ENCODE measurements at regions not wholly inside any gene's neighbourhood (a gene's known extent, or its start where the extent isn't known, plus 50 kb on each side); places are given as distances from the start of the nearest gene placed in this dataset.

- H3K4me3 Mint-ChIP-seq: no peak overlapping the region
- 0 out of 2 replicates have a peak, but pooled peaks cover 3% of the 10 kb centered on the region for H3K9me3 Mint-ChIP-seq
- no peak overlapping the region for H3K27ac Mint-ChIP-seq
- DNase-seq (ENCODE audit: low spot score): no peak
- no peaks in the 10 kb centered on the region for H3K27me3 Mint-ChIP-seq (ENCODE audit: low read depth)
- POLR2A ChIA-PET: no interaction called here
- TF ChIP-seq ELF4 (CRISPR knock-in tag; IDR thresholded peaks at IDR 0.05; ENCODE audit: low read depth) (no peak), ZNF512 (CRISPR knock-in tag; IDR thresholded peaks at IDR 0.05; ENCODE audit: borderline replicate concordance) (no peak), ATF3 (CRISPR knock-in tag; conservative IDR thresholded peaks at IDR 0.05) (no peak), GRHL2 (CRISPR knock-in tag; IDR thresholded peaks at IDR 0.05; ENCODE audit: insufficient replicate concordance, severe bottlenecking) (no peak), SP1 (CRISPR knock-in tag; conservative IDR thresholded peaks at IDR 0.05) (no peak), TEAD4 (CRISPR knock-in tag; IDR thresholded peaks at IDR 0.05) (no peak), GABPB1 (CRISPR knock-in tag; IDR thresholded peaks at IDR 0.05) (no peak), OVOL2 (CRISPR knock-in tag; IDR thresholded peaks at IDR 0.05; ENCODE audit: borderline replicate concordance) (no peak)
- peaks cover 34% of the 10 kb centered on the region for H3K4me1 Mint-ChIP-seq
- H3K36me3 Mint-ChIP-seq: 0 out of 2 replicates have a peak, but pooled peaks cover 3% of the 10 kb centered on the region
- ATAC-seq: no peak
- CTCF ChIA-PET: no interaction called here
These were observed 1887.4 kb downstream of the NCAM2 start for GRCh38 chr21:22885614-22886013.

- DNase-seq (ENCODE audit: low spot score): no peak
- POLR2A ChIA-PET: no interaction called here
- Mint-ChIP-seq H3K4me3 (no peak overlapping the region), H3K27me3 (ENCODE audit: low read depth) (no peaks in the 10 kb centered on the region), H3K27ac (no peak overlapping the region), H3K9me3 (no peaks in the 10 kb centered on the region), H3K36me3 (no peaks in the 10 kb centered on the region), H3K4me1 (peaks cover 26% of the 10 kb centered on the region)
- TF ChIP-seq IRF2 (CRISPR knock-in tag; IDR thresholded peaks at IDR 0.05; ENCODE audit: borderline replicate concordance, low read depth) (no peak), KAT7 (CRISPR knock-in tag; IDR thresholded peaks at IDR 0.05; ENCODE audit: borderline replicate concordance) (no peak)
- ATAC-seq: no peak
- CTCF ChIA-PET: no interaction called here
These were observed 1891.2 kb downstream of the NCAM2 start for GRCh38 chr21:22889445-22889844.

GRCh38 chr21:22890656-22891055 is 1892.4 kb downstream of the NCAM2 start:
- no peak for TF ChIP-seq ERG (CRISPR knock-in tag; IDR thresholded peaks at IDR 0.05)
- TF ChIP-seq IRF1 (CRISPR knock-in tag; IDR thresholded peaks at IDR 0.05): no peak
- TF ChIP-seq ARID4B (CRISPR knock-in tag; IDR thresholded peaks at IDR 0.05; ENCODE audit: borderline replicate concordance): no peak
- no peak for TF ChIP-seq MXD4 (CRISPR knock-in tag; IDR thresholded peaks at IDR 0.05; ENCODE audit: borderline replicate concordance)
- no peak for TF ChIP-seq ZNF396 (CRISPR knock-in tag; IDR thresholded peaks at IDR 0.05; ENCODE audit: borderline replicate concordance)
- TF ChIP-seq PRRX2 (CRISPR knock-in tag; IDR thresholded peaks at IDR 0.05): no peak
- TF ChIP-seq FOXP1 (CRISPR knock-in tag; IDR thresholded peaks at IDR 0.05; ENCODE audit: borderline replicate concordance): no peak
- no peak for TF ChIP-seq E2F4 (CRISPR knock-in tag; IDR thresholded peaks at IDR 0.05; ENCODE audit: borderline replicate concordance, low read depth)
- no peak for TF ChIP-seq TCF7 (CRISPR knock-in tag; IDR thresholded peaks at IDR 0.05; ENCODE audit: low read depth)
- CTCF ChIA-PET: no interaction called here
- ATAC-seq (no peak), DNase-seq (ENCODE audit: low spot score) (no peak)
- Mint-ChIP-seq H3K4me1 (peaks cover 19% of the 10 kb centered on the region), H3K4me3 (no peak overlapping the region), H3K9me3 (peaks cover under 1% of the 10 kb centered on the region; the same call in 1 of the 2 replicates), H3K36me3 (no peaks in the 10 kb centered on the region), H3K27ac (no peak overlapping the region), H3K27me3 (ENCODE audit: low read depth) (no peaks in the 10 kb centered on the region)
- POLR2A ChIA-PET: no interaction called here

Measured in WTC11 (cell line).